GM23248 (cell line): ENCODE measurements at regions not wholly inside any gene's neighbourhood (a gene's known extent, or its start where the extent isn't known, plus 50 kb on each side); places are given as distances from the start of the nearest gene placed in this dataset.

ENCODE experiments used
- EZH2 ChIP-seq: fragments of 200-600 bp; sonication (generic); IDR thresholded peaks from 2 replicates; pipeline ENCODE4 v1.6.1; 2018; ENCODE audit warnings: antibody characterized with exemption, mild to moderate bottlenecking; ENCODE audit not compliant: insufficient read depth, poor library complexity, severe bottlenecking
- EZH2phosphoT487 ChIP-seq: fragments of 200-600 bp; sonication (generic); IDR thresholded peaks from 2 replicates; pipeline ENCODE4 v1.6.1; 2018; ENCODE audit warnings: antibody characterized with exemption, moderate library complexity, mild to moderate bottlenecking, low read depth; ENCODE audit not compliant: insufficient read depth

DNA sequence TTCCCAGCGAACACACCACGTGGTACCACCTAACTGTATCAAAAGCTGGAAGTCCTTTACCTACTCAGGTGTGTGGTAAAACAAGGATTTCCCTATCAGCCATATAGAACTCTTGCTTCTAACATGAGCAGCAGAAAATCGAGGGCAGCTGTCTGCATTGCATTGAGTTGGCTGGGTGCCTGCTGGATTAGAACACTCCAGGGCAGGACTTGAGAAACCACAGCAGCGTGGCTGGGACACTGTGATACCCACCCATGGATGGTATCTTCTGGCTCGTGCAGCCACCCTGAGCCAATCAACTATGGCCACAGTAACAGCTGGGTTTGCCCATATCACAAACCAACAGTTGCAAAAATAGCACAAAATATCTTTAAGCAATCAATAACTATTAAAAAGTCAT is 188.3 kb downstream of the FBXO15 start:
- TF ChIP-seq EZH2phosphoT487 (no peak), EZH2 (no peak)
